Stimulated activated CD8-positive, alpha-beta memory T cell treated with anti-CD3 and anti-CD28 coated beads, Interleukin-7, amount 100 ng/mL, for 48 hours (primary cell): ENCODE measurements at regions not wholly inside any gene's neighbourhood (a gene's known extent, or its start where the extent isn't known, plus 50 kb on each side); places are given as distances from the start of the nearest gene placed in this dataset.
A peak's percentile ranks its signal among the peaks of the same experiment; 100 is the strongest.

Experiments used
- DNase-seq, 2 donors: peaks; one replicate each; pipeline ENCODE4 v3.0.0-alpha.2; 2020; ENCODE audit warnings: low read depth in 1 of 2; ENCODE audit errors: extremely low read depth in 1 of 2

DNA sequence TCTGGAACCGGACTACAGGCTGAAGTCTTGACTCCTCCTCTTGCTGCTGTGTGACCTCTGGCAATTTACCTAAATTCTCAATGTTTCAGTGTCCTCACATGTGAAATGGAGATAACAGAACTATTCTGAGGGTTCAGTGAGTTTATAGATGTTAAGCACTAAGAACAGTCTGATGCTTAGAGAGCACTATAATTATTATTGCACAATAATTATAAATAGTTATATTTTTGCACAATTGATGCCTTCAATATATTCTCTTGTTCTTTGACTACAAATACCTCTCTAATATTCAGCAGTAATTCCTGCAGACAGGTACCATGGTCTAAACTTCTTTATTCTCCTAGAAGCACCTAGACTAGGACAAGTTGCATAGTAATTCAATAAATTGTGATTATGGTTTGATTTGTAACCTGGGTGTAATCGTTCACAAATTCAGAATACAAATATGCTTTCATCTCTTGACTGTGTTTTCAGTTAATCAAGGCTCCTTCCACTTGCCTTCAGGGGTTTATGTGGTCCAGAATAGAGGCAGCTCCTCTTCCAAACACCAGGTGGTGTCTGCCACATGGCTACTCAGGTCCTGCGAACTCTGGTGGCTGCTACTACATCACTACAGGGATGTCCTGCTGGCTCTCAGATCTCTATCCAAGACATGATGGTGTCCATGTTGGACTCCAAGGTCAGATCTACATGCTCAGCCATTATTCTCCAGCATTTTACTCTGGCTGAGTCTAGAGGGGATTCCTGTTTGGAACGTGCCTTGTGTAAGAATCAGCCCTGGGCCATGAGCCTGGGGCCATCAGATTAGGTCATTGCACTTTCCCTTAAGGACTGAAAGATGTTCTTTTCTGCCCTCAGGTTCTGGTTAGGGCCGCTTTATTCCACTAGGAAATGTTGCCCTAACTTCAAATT, 103.4 kb downstream of the QRFPR start:
- no peak for DNase-seq

- DNase-seq, result no peak
Observed at GRCh38 chr4:121273191-121273590, 107.6 kb downstream of the QRFPR start.

GRCh38 chr4:121272526-121272925, 108.3 kb downstream of the QRFPR start:
- DNase-seq, result no peak

GRCh38 chr4:121270389-121270788, 106.3 kb upstream of the TNIP3 start:
- no peak for DNase-seq

GRCh38 chr4:121269001-121269400, 104.9 kb upstream of the TNIP3 start:
- DNase-seq, result no peak

- DNase-seq, result no peak
Observed at GRCh38 chr4:121266982-121267381, 102.9 kb upstream of the TNIP3 start.

- no peak for DNase-seq
Observed at GRCh38 chr4:121256887-121257466, 92.9 kb upstream of the TNIP3 start.

GRCh38 chr4:121255986-121256750, 92.0 kb upstream of the TNIP3 start:
- DNase-seq, result peak in 1 of 2 donors; percentile 56

DNA sequence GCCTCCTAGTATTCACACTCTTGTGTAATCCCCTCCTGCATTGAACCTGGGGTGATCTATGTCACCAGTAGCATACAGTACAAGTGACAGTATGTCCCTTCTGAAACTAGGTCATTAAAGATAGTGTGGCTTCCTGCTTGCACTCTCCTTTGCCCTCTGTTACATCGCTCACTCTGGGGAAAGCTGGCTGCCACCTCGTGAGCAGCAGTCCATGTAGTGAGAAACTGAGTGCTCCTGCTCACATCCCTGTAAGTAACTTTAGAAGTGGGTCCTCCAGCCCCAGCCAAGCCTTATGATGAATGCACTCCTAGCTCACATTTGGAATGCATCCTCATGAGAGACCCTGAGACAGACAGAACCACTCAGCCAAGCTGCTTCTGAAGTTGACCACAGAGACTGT, 89.8 kb upstream of the TNIP3 start:
- no peak for DNase-seq

GRCh38 chr4:121252224-121252806, 88.2 kb upstream of the TNIP3 start:
- no peak for DNase-seq

- DNase-seq, result no peak
Observed at GRCh38 chr4:121248747-121249146, 84.6 kb upstream of the TNIP3 start.

- DNase-seq, result no peak
Observed at GRCh38 chr4:121246698-121247097, 82.6 kb upstream of the TNIP3 start.

- DNase-seq, result no peak
Observed at GRCh38 chr4:121243485-121243884, 79.4 kb upstream of the TNIP3 start.

GRCh38 chr4:121242188-121242750, 78.1 kb upstream of the TNIP3 start:
- DNase-seq, result no peak

- DNase-seq, result no peak
Observed at GRCh38 chr4:121239951-121240350, 75.8 kb upstream of the TNIP3 start.

GRCh38 chr4:121238461-121238860, 74.3 kb upstream of the TNIP3 start:
- DNase-seq, result no peak

DNA sequence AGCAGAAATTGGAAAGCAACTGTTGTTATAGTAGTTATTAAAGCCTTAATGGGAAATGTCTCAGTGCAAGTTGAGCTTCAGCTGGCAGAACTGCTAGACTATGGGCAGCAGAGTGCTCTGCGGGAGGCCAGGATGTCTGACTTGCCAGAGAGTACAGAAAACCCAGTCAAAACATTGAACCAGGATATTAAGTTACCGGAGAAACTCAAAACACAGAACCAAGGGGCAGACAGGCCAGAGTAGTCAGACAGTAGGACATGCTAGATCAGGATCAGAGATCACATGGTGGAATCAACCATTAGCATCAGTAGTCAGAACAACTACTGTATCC, 72.9 kb upstream of the TNIP3 start:
- DNase-seq, result no peak

DNA sequence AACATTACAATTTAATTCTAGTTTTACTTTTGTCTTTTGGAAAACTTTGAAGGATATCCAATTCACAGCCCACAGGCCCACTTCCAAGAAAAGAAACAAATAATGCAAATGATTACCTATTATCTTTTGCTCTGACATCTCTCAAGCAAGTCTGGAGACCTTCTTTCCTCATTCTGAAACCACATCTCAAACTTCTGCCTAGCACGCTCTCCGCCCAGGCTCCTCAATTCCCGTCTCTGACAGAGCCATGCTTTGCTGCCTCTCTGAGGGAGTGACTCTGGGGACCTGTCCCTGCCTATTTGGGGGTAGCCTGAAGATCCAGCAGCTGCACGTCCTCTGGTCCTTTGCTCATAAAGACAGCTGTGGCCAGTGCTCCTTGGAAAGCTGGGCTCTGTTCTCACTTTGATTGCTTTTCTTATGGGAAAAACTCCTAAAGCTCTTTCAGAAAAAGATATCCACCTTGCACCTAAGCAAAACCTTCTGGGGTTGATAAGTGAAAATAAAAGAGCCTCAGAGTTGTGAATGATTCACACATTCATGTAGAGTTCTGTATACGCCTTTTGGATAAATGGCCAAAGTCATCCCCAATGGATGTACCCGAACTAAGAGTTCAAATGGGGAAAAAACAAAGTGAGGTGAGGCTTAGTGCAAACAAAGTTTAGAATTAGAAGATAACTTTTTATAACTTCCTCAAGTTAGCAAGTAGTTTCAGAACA, 72.4 kb upstream of the TNIP3 start:
- no peak for DNase-seq

GRCh38 chr4:121233982-121234381, 69.9 kb upstream of the TNIP3 start:
- DNase-seq, result no peak

GRCh38 chr4:121229993-121230392, 65.9 kb upstream of the TNIP3 start:
- no peak for DNase-seq
